Right lobe of liver (tissue), 4 donors: ENCODE measurements at regions not wholly inside any gene's neighbourhood (a gene's known extent, or its start where the extent isn't known, plus 50 kb on each side); places are given as distances from the start of the nearest gene placed in this dataset.
"Not testable (repeated sequence)": the region's sequence is repeated elsewhere in the genome, so short reads cannot be mapped to it uniquely, and the experiment has no call there.

Experiments used
- POLR2A ChIP-seq: fragments of 450-650 bp; IDR thresholded peaks from one replicate; pipeline ENCODE4 v1.6.1; 2017; ENCODE audit warnings: antibody characterized with exemption, mild to moderate bottlenecking
- TF ChIP-seq, protein P1 (sequence below), 4 donors: fragments of 200-600 bp in 3 of 4; fragments of 450-650 bp in 1 of 4; IDR thresholded peaks; one replicate each; pipeline versions ENCODE4 v1.5.1 to v1.8.0; 2016 to 2022; ENCODE audit warnings: antibody characterized with exemption in 4 of 4, mild to moderate bottlenecking in 2 of 4
- donor health status: DM: no; HTN: no; CAD: no.
- donor health status: DM: no; HTN: no; CAD: no.
- donor health status: DM: no; HTN: yes; CAD: no.

DNA sequence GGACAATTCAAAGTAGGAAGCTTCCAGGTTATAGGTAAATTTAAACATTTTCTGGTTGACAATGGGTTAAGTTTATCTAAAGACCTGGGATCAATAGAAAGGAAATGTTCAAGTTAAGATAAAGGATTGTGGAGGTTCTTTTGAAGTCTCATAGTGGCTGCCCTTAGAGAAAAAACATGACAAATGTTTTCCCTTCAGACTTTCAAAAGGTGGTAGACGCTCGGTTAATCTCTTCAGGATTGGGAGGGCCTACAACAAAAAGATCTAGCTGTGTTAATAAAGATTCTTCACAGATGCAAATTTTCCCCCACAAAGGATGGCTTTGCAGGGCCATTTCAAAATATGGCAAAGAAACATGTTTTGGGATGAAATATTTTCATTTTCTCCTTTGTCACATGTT, 86.6 kb upstream of the FRMD4A start:
- TF ChIP-seq, protein P1, sequence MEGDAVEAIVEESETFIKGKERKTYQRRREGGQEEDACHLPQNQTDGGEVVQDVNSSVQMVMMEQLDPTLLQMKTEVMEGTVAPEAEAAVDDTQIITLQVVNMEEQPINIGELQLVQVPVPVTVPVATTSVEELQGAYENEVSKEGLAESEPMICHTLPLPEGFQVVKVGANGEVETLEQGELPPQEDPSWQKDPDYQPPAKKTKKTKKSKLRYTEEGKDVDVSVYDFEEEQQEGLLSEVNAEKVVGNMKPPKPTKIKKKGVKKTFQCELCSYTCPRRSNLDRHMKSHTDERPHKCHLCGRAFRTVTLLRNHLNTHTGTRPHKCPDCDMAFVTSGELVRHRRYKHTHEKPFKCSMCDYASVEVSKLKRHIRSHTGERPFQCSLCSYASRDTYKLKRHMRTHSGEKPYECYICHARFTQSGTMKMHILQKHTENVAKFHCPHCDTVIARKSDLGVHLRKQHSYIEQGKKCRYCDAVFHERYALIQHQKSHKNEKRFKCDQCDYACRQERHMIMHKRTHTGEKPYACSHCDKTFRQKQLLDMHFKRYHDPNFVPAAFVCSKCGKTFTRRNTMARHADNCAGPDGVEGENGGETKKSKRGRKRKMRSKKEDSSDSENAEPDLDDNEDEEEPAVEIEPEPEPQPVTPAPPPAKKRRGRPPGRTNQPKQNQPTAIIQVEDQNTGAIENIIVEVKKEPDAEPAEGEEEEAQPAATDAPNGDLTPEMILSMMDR (IDR thresholded peaks at IDR 0.05), result not testable (repeated sequence)
- not testable (repeated sequence) for TF ChIP-seq POLR2A
